SW480 (cell line): ENCODE measurements at regions not wholly inside any gene's neighbourhood (a gene's known extent, or its start where the extent isn't known, plus 50 kb on each side); places are given as distances from the start of the nearest gene placed in this dataset.

ENCODE experiments used
- DNase-seq: peaks from one replicate; pipeline ENCODE4 v3.0.0-alpha.2; 2016; ENCODE audit warnings: low spot score

DNA sequence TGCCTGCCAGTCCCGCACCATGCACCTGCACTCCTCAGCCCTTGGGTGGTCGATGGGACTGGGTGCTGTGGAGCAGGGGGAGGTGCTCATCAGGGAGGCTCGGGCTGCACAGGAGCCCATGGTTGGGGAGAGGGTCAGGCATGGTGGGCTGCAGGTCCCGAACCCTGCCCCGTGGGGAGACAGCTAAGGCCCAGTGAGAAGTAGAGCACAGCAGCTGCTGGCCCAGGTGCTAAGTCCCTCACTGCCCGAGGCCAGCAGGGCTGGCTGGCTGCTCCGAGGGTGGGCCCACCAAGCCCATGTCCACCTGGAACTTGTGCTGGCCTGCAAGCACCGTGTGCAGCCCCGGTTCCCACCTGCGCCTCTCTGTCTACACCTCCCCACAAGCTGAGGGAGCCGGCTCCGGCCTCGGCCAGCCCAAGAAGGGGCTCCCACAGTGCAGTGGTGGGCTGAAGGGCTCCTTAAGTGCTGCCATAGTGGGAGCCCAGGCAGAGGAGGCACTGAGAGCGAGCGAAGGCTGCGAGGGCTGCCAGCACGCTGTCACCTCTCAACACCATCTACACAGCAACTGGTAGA lies 88.5 kb upstream of the ELAVL2 start:
- DNase-seq: no peak

- DNase-seq: no peak
These were observed 81.3 kb upstream of the ELAVL2 start for GRCh38 chr9:23907343-23907742.

- DNase-seq: no peak
These were observed 61.7 kb upstream of the ELAVL2 start for GRCh38 chr9:23887781-23888180.
